ENCODE measurements at regions not wholly inside any gene's neighbourhood (a gene's known extent, or its start where the extent isn't known, plus 50 kb on each side); places are given as distances from the start of the nearest gene placed in this dataset.

GRCh38 chr14:44010071-44010470 is 497.0 kb downstream of the FSCB start:
- no peak for DNase-seq (ENCODE audit: low spot score)

DNA sequence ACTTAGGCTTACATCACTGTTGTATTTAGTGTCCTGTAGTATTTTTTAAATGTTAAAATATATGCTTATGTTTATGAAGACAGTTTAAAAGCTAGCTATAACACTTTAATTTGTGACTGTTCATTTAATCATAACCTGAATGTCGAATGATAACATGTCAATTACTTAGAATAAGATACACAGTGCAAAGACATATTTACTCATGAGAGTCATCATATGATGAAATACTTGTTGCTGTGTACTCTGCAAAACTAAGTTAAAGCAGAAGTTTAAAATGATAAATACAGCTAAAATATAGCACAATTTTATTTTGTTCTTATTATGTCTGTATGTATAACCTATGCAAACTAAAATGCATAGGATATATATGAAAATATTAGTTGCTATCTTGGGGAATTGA is 497.4 kb downstream of the FSCB start:
- DNase-seq (ENCODE audit: low spot score): no peak

GRCh38 chr14:43988989-43989388 is 518.1 kb downstream of the FSCB start:
- DNase-seq (ENCODE audit: low spot score): no peak

DNA sequence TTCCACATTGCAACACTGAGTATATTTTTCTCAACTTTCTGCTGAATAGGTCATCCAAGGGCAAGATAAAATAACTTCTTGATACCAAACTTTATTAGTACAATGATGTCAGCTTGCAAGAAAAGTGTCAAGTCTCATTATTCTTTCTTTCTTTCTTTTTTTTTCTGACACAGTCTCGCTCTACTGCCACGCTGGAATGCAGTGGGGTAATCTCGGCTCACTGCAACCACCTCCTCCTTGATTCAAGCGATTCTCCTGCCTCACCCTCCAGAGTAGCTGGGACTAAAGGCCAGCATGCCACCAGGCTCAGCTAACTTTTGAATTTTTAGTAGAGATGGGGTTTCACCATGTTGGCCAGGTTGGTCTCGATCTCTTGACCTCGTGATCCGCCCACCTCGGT is 523.4 kb downstream of the FSCB start:
- DNase-seq (ENCODE audit: low spot score): no peak

GRCh38 chr14:43981135-43981768 is 525.8 kb downstream of the FSCB start:
- no peak for DNase-seq (ENCODE audit: low spot score)

DNA sequence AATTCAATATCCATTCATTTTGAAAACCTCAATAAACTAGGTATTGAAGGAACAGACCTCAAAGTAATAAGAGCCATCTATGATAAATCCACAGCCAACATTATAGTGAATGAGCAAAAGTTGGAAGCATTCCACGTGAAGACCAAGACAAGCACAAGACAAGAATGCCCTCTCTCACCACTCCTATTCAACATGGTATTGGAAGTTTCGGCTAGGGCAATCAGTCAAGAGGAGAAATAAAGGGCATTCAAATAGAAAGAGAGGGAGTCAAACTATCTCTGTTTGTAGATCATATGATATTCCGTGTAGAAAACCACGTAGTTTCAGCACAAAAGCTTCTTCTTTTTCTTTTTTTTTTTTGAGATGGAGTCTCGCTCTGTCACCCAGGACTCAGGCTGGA is 550.3 kb downstream of the FSCB start:
- no peak for DNase-seq (ENCODE audit: low spot score)

DNA sequence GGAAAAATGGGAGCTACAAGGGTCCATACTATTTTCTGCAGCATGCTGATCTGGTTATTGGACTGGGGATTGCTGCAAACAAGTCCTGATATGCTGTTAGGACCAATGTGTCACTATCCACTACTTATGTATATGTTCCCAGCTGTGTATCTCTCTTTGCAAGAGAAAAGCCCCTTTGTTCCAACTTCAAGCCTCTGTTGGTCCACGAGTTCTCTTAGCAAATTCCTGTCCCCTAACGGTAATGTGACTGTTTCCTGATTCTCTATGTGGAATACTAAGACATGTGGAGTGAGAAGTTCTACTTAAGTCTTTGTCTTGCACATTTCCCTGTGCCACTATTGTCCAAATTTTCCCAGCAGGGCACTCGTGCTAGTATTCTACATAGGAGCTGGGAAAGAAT is 557.7 kb downstream of the FSCB start:
- DNase-seq (ENCODE audit: low spot score): no peak

DNA sequence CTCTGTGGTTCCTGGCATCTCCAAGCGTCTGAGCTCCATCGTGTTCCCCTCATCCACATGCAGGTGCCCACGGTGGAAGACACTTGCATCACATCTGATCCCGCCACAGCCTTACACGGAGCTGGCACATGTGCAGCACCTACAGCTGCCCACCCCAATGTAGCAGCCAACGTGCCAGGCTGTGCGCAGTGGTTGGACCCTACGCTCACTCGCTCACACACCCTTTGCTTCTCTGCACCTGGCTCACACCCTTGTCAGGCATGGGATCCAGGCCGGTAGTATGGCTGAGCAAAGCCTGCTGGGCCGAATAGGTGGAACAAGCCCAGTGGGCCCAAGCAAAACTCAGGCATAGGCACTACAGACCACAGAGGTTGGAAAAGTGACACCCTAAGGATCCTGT is 567.2 kb downstream of the FSCB start:
- no peak for DNase-seq (ENCODE audit: low spot score)

- no peak for DNase-seq (ENCODE audit: low spot score)
Measured at GRCh38 chr14:43938588-43939281, 568.3 kb downstream of the FSCB start.

- DNase-seq (ENCODE audit: low spot score): no peak
Measured at GRCh38 chr14:43937001-43937400, 570.1 kb downstream of the FSCB start.

DNA sequence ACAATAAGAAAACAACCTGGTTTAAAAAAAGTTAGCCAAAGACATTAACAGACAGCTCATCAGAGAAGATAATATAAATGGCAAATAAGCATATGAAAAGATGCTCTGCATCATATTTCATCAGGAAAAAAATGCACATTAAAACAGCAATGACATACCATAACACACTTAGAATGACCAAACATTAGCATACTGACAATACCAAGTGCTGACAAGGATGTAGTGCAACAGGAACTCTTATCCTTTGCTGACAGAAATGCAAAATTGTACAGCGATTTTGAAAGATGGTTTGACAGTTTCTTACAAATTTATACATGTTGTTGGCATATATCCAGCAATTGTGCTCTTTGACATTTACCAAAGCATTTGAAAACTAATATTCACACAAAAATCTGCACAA is 573.0 kb downstream of the FSCB start:
- DNase-seq (ENCODE audit: low spot score): no peak

- DNase-seq (ENCODE audit: low spot score): no peak
Measured at GRCh38 chr14:43914041-43914693, 592.9 kb downstream of the FSCB start.

GRCh38 chr14:43903209-43903608 is 603.9 kb downstream of the FSCB start:
- no peak for DNase-seq (ENCODE audit: low spot score)

DNA sequence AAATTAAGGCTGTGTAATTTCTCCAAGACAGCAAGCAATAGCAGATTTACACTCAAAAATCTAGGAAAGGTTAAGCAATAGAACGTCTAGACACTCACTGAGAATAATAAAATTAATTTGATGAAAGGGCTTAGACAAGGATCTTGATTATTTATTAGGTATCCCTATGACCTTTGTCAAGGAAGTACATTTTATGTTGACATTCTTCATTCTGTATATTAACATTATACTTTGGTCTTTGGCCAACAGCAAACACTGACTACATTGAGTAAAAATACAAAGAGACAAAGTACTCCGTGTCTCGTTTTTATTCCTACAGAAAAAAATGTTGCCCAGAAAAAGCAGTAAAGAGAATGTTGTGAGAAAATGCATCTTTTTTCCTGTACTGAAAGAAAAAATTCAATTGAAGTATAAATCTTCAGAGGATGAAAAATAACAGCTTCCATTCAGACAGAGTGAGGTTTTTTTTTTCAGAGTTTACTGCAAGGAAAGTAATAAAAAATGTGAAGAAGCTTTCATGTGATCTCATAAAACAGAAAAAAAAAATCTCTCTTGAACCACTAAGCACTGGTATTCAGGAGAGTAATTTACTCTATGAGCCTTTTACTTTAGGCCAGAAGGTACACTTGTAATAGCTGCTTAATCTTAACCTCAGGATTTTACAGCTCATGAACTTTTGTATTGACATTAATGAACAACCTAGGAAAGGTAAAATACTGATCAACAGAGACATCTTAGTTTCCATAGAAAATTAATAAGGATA is 605.0 kb downstream of the FSCB start:
- no peak for DNase-seq (ENCODE audit: low spot score)

DNA sequence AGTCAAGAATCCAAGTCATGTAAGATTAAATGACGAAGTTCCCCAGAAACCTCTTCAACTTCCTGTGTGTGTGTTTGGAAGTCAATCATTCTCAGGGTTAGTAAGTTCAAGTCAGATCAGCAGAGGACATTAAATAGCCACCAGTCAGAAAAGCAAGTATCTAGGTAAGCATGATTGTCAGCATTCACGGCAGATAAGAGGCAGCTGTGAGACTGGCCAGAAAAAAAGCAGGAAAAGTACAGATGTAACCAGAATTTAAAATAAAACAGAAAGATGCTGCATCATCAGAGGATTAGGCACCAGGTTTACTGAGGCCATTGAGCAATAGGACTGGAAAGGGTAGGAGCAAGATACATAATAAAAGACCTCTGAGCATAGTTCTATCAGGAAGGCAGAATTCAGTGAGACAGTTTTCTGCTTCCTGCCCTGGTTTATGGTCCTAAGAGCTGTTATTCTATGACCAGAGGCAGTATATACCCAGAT is 606.9 kb downstream of the FSCB start:
- no peak for DNase-seq (ENCODE audit: low spot score)

DNA sequence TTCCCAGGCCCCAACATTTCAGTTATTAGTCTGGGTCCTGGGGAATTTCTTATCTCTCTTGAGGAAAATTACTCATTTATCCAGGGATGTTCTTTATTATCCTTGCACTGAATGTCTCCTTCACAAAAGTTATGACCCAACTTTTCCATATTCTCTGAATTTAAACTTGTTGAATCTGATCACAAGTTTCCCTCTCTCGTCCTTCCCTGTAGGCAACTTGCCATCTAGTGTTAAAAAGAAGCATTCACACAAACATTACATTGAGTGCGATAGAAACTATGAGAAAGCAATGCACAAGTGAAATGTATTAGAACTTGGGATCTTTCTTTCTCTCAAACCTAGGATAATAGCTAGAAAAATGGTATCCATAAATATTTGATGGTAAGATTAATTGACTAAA is 608.4 kb downstream of the FSCB start:
- DNase-seq (ENCODE audit: low spot score): no peak

GRCh38 chr14:43896044-43896443 is 611.0 kb downstream of the FSCB start:
- DNase-seq (ENCODE audit: low spot score): no peak

GRCh38 chr14:43894534-43894933 is 612.5 kb downstream of the FSCB start:
- no peak for DNase-seq (ENCODE audit: low spot score)

DNA sequence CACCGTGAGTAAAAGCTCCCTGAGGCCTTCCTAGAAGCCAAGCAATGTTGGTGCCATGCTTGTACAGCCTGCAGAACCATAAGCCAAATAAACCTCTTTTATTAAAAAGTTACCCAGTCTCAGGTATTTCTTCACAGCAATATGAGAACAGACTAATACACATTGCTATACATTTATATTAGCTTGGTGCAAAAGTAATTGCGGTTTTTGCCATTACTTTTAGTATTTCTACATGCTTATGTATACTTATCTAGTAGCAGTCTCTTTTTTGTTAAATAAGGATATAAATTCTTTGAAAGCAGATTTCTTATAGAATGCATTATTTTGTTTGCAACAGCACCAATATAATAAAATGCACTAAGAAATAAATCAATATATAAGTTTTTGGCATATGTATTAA is 619.6 kb downstream of the FSCB start:
- no peak for DNase-seq (ENCODE audit: low spot score)

DNA sequence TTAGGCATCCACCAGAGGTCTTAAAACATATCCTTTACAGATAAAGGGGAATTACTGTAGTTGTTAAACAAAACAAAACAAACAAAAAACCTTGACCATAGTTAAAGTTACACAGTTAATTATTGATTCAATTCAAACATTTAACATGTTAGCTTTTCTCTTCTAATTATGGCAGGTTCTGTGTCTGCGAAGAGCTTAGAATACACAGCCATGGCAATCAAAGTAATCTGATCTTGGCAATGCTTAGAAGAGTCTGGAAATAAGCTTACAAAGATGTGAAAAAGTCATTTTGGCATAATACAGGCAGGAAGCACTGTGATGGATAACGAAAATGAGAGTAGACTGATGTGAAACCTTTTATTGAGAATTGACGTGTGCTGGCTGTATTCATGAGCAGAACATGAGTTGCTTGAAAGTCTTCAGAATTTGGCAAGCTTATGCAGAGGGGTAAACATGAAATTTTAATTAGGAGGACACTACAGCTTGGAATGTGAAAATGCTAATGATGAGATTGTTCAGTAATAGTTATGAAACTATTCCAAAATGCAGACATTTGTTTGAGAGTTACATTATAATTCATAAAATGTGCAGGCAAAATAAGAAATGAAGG is 629.6 kb downstream of the FSCB start:
- no peak for DNase-seq (ENCODE audit: low spot score)

DNA sequence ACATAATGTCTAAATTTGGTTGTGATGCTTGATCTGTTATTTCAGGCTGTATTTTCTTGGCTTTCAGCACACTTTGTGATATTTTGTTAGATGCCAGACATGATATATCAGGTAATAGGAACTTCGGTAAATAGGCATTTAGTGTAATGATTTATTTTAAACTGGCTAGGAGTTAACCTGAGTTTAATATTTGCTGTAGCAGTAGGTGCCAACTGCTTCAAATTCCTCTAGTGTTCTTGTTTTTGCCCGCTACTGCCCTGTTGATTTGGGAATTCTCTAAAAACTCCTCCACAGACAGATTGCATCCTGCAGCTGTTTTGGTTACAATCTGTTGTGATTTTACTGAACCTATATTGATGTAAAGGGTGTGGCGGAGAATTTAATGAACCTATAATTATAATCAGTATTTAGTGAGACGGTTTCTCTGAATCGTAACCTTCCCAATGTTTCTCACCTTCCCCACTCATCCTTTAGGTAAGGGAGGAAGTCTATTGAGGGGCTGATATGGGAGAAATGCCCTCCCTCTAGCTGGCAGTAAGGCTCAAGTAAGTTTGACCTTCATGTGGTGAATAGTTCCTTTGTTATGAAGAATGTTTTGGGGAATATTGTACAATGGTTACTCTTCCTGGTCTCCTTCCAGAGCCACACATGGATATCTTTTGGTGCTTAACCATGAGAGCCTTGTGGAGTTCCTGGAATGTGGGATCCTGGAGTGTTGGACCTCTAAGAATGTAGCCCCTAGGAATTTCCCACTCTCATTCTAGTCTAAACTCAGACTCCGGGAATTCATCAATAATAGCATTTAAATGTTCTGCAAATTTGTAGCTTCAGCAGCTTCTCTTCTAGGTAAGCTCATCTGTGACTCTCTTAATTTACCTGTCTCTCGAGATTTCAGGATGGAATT is 634.1 kb downstream of the FSCB start:
- DNase-seq (ENCODE audit: low spot score): no peak

Measured in hepatic stellate cell (primary cell).